ENCODE measurements at regions not wholly inside any gene's neighbourhood (a gene's known extent, or its start where the extent isn't known, plus 50 kb on each side); places are given as distances from the start of the nearest gene placed in this dataset.

DNA sequence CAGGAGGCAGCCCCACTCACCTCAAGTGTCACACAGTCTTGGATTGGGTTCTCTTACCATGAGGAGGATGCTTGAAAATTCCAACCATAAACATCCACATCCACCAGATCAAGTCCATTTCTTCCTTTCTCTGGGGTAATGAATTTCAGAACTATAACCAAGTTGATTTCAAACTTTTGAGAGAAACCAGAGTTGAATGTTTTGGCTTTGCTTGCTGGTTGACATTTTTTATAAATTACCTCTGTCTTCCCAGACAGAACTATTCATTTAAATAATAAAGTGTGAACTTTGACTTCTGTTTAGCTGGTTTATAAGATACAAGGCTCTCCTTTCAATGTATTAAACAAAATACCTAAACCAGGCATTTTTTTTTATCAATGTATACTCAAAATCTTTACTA is 550.7 kb downstream of the KCTD12 start:
- in situ Hi-C loops (cut with MboI; ENCODE audit: low sequenced_read_pairs, unreplicated experiment): no loop called here
- DNase-seq (ENCODE audit: low spot score): no peak
- TF ChIP-seq, protein P1, sequence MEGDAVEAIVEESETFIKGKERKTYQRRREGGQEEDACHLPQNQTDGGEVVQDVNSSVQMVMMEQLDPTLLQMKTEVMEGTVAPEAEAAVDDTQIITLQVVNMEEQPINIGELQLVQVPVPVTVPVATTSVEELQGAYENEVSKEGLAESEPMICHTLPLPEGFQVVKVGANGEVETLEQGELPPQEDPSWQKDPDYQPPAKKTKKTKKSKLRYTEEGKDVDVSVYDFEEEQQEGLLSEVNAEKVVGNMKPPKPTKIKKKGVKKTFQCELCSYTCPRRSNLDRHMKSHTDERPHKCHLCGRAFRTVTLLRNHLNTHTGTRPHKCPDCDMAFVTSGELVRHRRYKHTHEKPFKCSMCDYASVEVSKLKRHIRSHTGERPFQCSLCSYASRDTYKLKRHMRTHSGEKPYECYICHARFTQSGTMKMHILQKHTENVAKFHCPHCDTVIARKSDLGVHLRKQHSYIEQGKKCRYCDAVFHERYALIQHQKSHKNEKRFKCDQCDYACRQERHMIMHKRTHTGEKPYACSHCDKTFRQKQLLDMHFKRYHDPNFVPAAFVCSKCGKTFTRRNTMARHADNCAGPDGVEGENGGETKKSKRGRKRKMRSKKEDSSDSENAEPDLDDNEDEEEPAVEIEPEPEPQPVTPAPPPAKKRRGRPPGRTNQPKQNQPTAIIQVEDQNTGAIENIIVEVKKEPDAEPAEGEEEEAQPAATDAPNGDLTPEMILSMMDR (IDR thresholded peaks at IDR 0.05; ENCODE audit: borderline replicate concordance, control extremely low read depth, extremely low read depth, insufficient read depth, missing control alignments): no peak

DNA sequence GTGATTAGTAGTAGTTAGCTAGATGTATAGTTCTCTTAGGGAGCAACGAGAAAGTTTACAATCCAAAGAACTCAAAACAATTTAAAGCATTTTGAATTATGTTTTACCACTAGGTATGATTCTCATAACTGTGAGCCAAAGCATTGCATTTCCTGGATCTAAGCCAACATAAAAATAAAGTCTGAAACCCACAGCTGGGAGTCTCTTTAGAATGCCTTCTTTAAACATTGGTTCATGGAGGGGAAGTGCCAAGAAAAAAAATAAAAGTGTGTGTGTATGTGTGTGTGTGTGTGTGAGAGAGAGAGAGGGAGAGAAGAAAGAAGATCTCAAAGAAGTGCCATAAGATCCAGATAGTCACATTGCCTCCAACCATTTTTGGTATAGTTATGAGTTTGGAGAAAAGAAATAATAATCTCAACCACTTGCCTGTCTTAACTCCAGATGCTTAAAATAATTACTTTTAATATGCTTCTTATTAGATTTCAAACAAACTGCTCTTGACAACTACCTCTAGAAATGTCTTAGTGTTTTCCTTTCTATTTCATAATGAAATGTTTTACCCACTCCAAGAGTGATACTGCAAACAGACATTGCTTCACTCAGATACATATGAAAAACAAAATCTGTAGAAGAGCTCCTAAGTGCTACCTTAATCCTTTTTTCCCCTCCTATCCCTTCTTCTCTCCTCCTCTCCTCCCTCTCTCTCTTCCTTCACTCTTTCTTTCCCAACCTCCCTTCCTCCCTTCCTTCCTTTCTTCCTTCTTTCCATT is 554.1 kb downstream of the KCTD12 start:
- TF ChIP-seq, protein P1 (IDR thresholded peaks at IDR 0.05; ENCODE audit: borderline replicate concordance, control extremely low read depth, extremely low read depth, insufficient read depth, missing control alignments): no peak
- in situ Hi-C loops (cut with MboI; ENCODE audit: low sequenced_read_pairs, unreplicated experiment): no loop called here
- DNase-seq (ENCODE audit: low spot score): no peak

DNA sequence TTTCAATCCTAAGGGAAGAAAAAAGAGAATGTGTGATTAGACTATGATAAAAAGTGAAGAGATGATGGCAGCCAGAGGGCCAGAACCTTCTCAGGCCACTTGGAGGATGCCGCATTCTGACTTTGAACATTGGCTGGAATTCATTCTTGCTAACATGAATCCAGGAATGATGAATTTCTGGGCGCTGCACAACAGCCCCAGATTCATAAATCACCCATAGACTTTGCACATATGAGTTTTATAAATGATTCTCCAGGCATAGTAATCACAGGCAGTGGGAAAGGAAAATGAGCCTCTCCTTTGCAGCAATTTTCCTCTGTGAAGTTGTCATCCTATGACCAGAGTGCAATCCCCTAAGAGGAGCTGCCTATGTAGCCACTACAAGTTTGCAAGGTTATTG is 555.4 kb downstream of the KCTD12 start:
- DNase-seq (ENCODE audit: low spot score): no peak
- in situ Hi-C loops (cut with MboI; ENCODE audit: low sequenced_read_pairs, unreplicated experiment): no loop called here
- TF ChIP-seq, protein P1 (IDR thresholded peaks at IDR 0.05; ENCODE audit: borderline replicate concordance, control extremely low read depth, extremely low read depth, insufficient read depth, missing control alignments): no peak

DNA sequence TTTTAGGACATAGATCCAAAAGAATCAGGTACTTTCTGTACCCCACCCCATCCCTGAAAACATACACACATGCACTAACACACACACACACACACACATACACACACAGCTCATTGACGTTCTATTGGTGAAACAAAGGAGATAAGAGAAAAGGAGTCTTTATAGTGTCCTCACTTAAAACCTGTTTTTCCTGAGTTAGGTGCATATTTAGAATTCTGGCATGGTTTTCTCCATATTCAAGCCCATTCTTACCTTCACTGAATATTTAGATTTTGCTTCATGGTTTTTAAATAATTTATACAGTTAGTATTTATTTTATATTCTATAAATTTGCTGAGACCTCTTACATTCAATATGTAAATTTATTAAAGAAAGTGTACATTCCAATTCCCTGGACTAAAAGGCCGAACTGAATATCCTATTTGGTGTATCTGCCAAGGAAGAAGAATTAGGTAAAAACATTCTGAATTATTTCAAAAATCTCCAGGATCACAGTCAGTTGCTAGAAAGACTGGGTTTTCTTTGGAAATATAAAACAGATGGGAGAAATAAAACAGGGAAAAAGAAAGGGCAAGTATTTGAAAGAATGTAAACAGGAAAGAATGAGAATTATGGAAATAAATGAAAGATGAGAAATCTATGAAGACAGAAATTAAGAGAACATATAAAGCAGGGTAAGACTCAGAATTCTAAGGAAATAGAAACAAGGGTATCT is 556.2 kb downstream of the KCTD12 start:
- DNase-seq (ENCODE audit: low spot score): no peak
- TF ChIP-seq, protein P1 (IDR thresholded peaks at IDR 0.05; ENCODE audit: borderline replicate concordance, control extremely low read depth, extremely low read depth, insufficient read depth, missing control alignments): no peak
- in situ Hi-C loops (cut with MboI; ENCODE audit: low sequenced_read_pairs, unreplicated experiment): no loop called here

DNA sequence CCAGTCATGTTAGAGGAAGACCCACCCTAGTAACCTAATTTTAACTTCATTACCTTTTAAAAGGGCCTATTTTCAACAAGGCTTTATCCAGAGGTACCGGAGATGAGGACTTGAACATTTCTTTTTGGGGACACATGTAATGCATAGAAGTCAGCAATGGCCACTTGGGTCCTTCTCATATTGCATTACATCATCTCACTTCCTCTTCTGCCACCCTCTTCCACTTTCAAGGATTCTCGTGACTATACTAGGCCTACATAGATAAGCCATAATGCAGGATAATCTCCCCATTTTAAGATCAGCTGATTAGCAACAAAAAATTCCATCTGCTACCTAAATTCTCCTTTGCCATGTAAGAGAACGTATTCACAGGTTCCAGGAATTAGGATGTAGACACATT is 557.2 kb downstream of the KCTD12 start:
- DNase-seq (ENCODE audit: low spot score): no peak
- TF ChIP-seq, protein P1 (IDR thresholded peaks at IDR 0.05; ENCODE audit: borderline replicate concordance, control extremely low read depth, extremely low read depth, insufficient read depth, missing control alignments): no peak
- in situ Hi-C loops (cut with MboI; ENCODE audit: low sequenced_read_pairs, unreplicated experiment): no loop called here

DNA sequence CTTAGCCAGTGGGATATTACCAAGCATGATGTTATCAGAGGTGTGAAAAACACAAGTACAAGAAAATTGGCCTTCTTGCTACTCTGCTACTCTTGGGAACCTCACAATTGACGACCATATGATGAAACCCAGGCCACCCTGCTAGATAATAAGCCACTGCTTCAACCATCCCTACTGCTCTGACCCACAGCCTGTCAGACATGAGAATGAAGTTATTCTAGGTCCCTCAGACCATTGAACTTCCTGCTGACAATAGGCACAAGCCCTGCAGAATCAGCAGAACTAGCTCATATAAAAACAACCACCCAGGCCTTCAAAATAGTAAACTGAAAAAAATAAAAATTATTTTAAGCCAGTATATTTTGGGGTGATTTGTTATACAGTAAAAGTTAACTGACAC is 559.9 kb downstream of the KCTD12 start:
- DNase-seq (ENCODE audit: low spot score): no peak
- in situ Hi-C loops (cut with MboI; ENCODE audit: low sequenced_read_pairs, unreplicated experiment): no loop called here
- TF ChIP-seq, protein P1 (IDR thresholded peaks at IDR 0.05; ENCODE audit: borderline replicate concordance, control extremely low read depth, extremely low read depth, insufficient read depth, missing control alignments): no peak

Measured in GM13976 (cell line).